ENCODE measurements at regions not wholly inside any gene's neighbourhood (a gene's known extent, or its start where the extent isn't known, plus 50 kb on each side); places are given as distances from the start of the nearest gene placed in this dataset.

GRCh38 chr10:29691564-29692072 lies 56.8 kb upstream of the SVIL start:
- 0 out of 2 replicates have a peak overlapping the region, but pooled peaks have one; percentile 26 for H3K4me3 ChIP-seq (ENCODE audit: low read depth, low read length)
- no peak for DNase-seq (ENCODE audit: low read depth, low spot score)
- CTCF ChIA-PET, result interaction anchor here (0.7 to 1.5 kb wide), 4 partner anchors 10 to 195 kb away, joined by 3 to 6 read pairs (median 4); no protein-coding TSS in a partner anchor
- TF ChIP-seq CTCF (IDR thresholded peaks at IDR 0.05; ENCODE audit: insufficient read depth, low read length, missing control alignments), result no peak
- POLR2A ChIA-PET, result interaction anchor here (0.7 kb wide), 1 partner anchor 658 kb away, joined by 3 read pairs; no protein-coding TSS in a partner anchor

- ChIA-PET POLR2A (interaction anchor here (0.6 to 1.1 kb wide), 2 partner anchors 15 to 30 kb away, joined by 3 read pairs; no protein-coding TSS in a partner anchor), CTCF (interaction anchor here (1.0 to 1.2 kb wide), 2 partner anchors 45 to 309 kb away, joined by 4 read pairs; no protein-coding TSS in a partner anchor)
- no peak overlapping the region for H3K4me3 ChIP-seq (ENCODE audit: low read depth, low read length)
- no peak for TF ChIP-seq CTCF (IDR thresholded peaks at IDR 0.05; ENCODE audit: insufficient read depth, low read length, missing control alignments)
- no peak for DNase-seq (ENCODE audit: low read depth, low spot score)
These were observed 54.2 kb upstream of the SVIL start for GRCh38 chr10:29689001-29689400.

- POLR2A ChIA-PET, result interaction anchor here (1.1 kb wide), 1 partner anchor 15 kb away, joined by 3 read pairs; no protein-coding TSS in a partner anchor
- no peak overlapping the region for H3K4me3 ChIP-seq (ENCODE audit: low read depth, low read length)
- DNase-seq (ENCODE audit: low read depth, low spot score), result no peak
- no peak for TF ChIP-seq CTCF (IDR thresholded peaks at IDR 0.05; ENCODE audit: insufficient read depth, low read length, missing control alignments)
- CTCF ChIA-PET, result interaction anchor here (1.0 to 1.2 kb wide), 2 partner anchors 45 to 310 kb away, joined by 4 read pairs; no protein-coding TSS in a partner anchor
These were observed 53.5 kb upstream of the SVIL start for GRCh38 chr10:29688230-29688661.

- TF ChIP-seq CTCF (IDR thresholded peaks at IDR 0.05; ENCODE audit: insufficient read depth, low read length, missing control alignments), result no peak
- no peak overlapping the region for H3K4me3 ChIP-seq (ENCODE audit: low read depth, low read length)
- POLR2A ChIA-PET, result no interaction called here
- no peak for DNase-seq (ENCODE audit: low read depth, low spot score)
- CTCF ChIA-PET, result interaction anchor here (1.2 kb wide), 1 partner anchor 46 kb away, joined by 4 read pairs; no protein-coding TSS in a partner anchor
These were observed 52.8 kb upstream of the SVIL start for GRCh38 chr10:29687421-29688164.

- no peak for TF ChIP-seq CTCF (IDR thresholded peaks at IDR 0.05; ENCODE audit: insufficient read depth, low read length, missing control alignments)
- H3K4me3 ChIP-seq (ENCODE audit: low read depth, low read length), result no peak overlapping the region
- CTCF ChIA-PET, result interaction anchor here (1.1 kb wide), 1 partner anchor 313 kb away, joined by 3 read pairs; no protein-coding TSS in a partner anchor
- no peak for DNase-seq (ENCODE audit: low read depth, low spot score)
- POLR2A ChIA-PET, result no interaction called here
These were observed 50.7 kb upstream of the SVIL start for GRCh38 chr10:29685506-29685905.

All from AG04449 (cell line).